ENCODE measurements at regions not wholly inside any gene's neighbourhood (a gene's known extent, or its start where the extent isn't known, plus 50 kb on each side); places are given as distances from the start of the nearest gene placed in this dataset.

- TF ChIP-seq CTCF (IDR thresholded peaks at IDR 0.05; ENCODE audit: insufficient read depth, low read length) (no peak), REST (IDR thresholded peaks at IDR 0.05; ENCODE audit: insufficient replicate concordance, low read depth) (no peak)
These were observed 547.9 kb upstream of the CDH4 start for GRCh38 chr20:60704147-60704546.

Data from HL-60 (cell line).